Dedifferentiated amniotic fluid mesenchymal stem cell (primary cell): ENCODE measurements at regions not wholly inside any gene's neighbourhood (a gene's known extent, or its start where the extent isn't known, plus 50 kb on each side); places are given as distances from the start of the nearest gene placed in this dataset.
"Not testable (repeated sequence)": the region's sequence is repeated elsewhere in the genome, so short reads cannot be mapped to it uniquely, and the experiment has no call there.

Source experiments
- DNase-seq: peaks from one replicate; pipeline ENCODE4 v3.0.0-alpha.2; 2016; ENCODE audit errors: extremely low spot score

DNA sequence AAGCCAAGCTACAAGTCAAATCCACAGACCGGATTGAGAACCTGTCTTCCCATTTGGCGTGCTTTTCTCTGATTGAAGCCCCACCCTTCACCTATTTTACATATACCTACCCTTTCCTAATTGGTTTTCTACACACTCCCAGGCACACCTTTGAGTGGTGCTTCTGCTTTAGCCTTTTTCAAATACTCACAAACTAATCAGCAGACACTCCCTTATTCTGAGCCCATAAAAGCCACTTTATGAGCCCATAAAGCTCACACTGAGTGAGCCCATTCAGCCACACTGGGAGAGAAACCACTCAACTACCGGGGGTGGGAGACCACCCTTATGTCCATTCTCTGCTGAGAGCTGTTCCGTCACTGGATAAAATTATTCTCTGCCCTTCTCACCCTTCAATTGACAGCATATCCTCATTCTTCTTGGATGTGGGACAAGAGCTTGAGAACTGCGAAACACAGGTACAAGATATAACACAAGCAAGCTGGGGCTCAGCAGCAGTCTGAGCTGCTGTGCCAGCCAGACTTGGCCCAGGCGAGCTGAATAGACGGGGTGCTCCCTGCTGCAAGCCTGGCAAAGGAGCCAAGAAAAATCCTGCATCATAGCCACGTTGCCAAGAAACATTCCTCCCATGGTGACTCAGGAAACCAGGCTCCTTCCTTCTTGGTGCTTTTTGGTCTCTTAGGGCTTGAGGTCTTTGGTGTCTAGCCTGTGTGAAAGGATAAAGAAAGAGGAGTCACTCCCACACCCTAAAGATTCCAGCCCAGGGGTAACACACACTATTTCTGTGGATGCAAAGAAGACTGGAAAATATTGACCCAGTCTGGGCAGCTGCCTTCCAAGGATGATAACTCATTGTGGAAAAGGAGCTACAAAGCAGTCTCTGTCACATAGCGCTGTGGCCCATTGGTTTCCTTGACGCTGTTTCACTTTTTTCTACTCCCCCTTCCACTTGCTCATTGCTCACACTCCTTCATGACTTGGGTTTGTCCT is 609.7 kb downstream of the MCTP2 start:
- no peak for DNase-seq

DNA sequence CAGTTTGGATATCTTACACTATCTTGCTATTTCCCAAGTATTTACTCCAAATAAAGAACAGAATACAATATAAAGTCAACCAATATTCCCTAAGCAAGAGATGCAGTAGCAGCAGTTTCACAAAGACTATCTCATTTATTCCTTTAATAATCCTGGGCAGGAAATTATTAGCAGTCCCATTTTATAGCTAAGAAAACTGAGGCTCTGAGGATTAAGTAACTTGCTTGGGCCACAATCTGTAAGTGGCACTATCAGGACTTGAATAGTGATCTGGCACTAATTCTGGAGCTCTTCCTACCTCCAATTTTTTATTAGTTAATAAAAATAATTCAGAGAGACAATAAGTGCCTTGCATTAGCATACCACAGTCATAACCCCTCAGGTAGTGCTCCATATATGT is 611.7 kb downstream of the MCTP2 start:
- DNase-seq: no peak

DNA sequence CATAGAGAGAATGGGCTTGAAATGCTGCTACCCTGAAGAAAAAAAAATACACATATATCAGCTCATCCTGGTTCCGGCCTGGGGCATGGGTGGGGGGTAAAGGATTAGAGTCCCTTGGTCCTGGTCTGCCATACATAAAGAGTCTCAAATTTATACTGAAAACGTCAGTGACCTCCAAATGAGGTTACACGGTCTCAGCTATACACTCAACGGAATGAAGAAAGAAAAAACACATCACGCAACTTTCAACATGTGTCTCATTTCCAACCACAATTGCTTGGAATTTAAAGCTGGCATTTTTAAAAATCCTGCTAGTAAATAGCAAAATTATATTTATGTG is 612.8 kb downstream of the MCTP2 start:
- no peak for DNase-seq

DNA sequence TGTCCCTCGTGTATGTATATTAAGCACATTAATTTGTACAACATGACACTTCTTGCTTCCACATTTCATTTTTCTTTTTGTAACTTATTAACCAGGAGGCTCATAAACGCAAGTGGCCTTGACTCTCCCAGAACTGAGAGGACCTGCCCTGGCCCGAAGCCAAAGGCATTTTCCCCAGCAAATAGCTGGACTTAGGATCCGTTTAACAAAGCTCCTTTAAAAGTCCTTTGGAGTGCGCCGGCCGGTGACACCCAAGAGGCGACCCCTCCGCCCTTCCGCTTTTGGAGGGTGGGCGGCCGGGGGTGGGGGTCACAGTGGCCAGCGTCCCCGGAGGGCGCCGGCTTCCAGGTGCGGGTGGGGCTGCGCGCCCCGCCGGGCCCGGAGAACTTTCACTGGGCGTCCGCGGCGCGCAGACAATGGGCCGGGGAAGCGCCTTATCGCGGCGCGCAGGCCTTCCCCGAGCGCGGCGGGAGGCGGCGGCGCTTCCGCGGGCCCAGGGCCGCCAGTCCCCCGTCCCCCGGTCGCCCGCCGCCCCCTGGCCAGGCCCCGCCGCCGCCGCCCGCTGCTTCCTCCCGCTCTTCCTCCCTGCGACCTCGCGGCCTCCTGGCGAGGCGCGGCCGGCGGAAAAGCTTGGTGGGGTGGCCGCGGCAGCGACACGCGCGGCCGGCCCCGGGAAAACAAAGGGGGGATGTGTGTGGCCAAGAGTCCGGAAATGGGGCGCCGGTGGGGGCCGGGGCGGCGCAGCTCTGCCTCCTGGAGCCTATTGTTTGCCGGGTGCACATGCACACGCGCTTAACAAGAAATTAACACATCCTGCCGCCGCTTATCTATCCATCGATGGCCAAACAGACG is 613.4 kb downstream of the MCTP2 start:
- DNase-seq: no peak

DNA sequence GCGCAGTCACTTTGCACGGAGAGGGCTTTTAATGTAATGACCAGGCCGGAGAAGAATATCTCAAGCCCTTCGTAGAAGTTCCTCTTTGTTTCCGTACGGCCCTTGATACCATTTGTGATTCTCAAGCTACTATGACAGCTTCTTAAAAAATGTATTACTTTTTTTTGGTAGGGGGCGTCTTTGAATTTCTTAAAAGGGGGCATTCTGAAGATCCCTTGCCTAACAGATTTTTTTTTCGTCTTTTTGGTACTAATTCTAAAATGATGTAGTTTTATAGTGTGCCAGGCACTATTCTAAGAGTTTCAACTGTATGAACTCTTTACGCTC is 614.0 kb downstream of the MCTP2 start:
- DNase-seq: no peak

DNA sequence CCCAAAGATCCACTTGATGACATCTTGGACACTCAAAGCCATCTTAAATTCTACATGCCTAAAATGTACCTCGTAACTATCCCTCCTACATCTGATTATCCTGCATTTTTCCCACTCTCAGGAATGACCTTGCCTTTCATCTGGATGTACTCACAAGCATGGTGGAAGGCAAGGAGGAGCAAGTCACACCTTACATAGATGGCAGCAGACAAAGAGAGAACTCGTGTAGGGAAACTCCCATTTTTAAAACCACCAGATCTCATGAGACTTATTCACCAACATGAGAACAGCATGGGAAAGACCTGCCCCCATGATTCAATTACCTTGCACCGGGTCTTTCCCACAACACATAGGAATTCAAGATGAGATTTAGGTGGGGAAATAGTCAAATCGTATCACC is 616.0 kb downstream of the MCTP2 start:
- no peak for DNase-seq

DNA sequence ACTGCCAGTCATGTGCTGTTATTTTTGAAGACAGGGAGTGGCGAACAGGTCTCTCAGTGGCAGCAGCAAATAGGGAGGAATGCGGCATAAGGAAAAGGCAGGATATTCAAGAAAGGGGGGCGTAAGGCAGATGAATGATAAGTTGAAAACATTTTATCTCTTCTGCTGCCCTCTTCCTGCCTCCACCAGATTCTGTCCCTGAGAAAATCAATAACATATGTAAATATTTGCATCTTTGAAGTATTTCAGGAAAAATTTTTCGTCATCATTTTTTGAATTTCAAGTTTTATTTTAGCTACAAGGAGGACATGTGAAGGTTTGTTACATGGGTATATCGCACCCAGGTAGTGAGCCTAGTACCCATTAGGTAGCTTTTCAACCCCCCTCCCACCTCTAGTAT is 616.7 kb downstream of the MCTP2 start:
- DNase-seq: no peak

DNA sequence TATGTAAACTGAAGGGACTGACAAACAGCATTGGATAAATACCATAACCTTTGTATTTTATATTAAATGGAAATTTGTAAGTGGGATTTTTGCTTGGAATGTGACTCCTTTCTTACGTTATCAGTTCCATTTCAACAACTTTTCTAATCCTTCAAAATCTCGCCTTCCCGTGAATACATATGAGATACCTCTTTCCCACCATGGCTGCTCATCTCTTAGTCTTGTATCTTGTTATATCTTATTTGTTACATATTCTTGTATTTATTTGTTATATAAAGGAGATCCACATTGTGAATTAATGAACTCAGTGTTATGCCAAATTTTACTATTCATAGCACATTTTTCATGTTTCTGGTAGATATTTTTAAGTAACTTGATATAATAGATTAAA is 623.7 kb downstream of the MCTP2 start:
- DNase-seq: no peak

DNA sequence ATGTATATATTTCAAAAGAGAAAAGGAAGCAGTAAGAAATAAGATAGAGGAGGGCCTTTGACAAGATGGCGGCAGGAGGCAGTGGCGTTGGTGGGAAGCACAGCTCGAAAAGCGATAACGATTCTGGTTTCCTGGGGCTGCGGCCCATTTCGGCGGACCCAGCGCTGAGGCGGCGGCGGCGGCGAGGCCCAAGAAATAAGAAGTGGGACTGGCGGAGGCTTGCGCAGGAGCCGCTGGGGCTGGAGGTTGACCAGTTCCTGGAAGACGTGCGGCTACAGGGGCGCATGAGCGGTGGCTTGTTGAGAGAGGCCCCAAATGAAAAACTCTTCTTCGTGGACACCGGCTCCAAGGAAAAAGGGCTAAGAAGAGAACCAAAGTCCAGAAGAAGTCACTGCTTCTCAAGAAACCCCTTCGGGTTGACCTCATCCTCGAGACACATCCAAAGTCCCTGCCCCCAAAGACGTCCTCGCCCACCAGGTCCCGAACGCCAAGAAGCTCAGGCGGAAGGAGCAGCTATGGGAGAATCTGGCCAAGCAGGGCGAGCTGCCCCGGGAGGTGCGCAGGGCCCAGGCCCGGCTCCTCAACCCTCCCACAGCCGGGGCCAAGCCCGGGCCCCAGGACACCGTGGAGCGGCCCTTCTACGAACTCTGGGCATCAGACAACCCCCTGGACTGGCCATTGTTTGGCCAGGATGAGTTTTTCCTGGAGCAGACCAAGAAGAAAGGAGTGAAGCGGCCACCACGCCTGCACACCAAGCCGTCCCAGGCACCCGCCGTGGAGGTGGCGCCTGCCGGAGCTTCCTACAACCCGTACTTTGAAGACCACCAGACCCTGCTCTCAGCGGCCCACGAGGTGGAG is 624.3 kb downstream of the MCTP2 start:
- DNase-seq: no peak

DNA sequence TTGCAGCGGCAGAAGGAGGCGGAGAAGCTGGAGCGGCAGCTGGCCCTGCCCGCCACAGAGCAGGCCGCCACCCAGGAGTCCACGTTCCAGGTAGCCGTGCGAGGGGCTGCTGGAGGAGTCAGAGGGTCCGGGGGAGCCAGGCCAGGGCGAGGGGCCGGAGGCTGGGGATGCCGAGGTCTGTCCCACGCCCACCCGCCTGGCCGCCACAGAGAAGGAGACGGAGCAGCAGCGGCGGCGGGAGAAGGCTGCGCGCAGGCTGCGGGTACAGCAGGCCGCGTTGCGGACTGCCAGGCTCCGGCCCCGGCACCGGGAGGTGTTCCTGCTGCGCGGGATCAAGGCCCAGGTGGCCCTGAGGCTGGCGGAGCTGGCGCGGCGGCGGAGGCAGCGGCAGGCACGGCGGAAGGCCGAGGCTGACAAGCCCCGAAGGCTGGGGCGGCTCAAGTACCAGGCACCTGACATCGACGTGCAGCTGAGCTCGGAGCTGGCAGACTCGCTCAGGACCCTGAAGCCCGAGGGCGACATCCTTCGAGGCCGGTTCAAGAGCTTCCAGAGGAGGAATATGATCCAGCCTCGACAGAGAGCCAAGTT is 625.0 kb downstream of the MCTP2 start:
- no peak for DNase-seq

DNA sequence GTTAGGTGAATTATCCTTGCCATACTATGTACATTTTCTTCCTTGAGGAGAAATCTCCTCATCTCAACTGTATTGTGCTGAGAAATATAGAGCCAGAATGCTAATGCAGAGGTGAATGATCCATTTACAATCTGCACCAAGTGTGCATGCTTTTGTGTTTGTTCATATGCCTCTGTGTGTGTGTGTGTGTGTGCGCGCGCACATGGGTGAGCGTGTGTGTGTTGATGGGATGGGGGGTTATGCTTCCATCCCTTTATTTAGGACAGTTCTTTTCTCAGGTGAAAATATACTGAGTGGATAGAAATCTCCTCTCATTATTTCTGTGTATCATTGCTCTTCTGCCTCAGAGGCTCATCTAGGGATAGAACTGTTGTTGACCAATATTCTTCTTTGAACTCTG is 626.1 kb downstream of the MCTP2 start:
- no peak for DNase-seq

DNA sequence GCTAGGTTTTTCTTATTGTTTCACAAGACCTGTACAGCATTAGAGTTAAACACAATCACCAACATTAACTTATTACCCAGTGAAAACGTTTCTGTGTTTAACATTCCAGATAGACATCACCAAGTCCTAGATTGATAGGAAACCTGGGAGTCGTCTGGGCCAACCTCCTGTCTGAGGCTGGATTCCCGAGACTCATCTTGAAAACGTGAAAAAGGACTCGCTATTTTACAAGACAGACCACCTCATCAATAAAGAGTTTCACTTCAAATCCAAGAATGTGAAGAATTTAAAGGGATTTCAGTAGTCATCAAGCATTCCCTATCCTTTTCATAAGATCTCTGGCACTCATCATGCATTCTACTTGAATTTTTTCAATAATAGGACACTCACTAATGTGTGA is 626.6 kb downstream of the MCTP2 start:
- DNase-seq: no peak

DNA sequence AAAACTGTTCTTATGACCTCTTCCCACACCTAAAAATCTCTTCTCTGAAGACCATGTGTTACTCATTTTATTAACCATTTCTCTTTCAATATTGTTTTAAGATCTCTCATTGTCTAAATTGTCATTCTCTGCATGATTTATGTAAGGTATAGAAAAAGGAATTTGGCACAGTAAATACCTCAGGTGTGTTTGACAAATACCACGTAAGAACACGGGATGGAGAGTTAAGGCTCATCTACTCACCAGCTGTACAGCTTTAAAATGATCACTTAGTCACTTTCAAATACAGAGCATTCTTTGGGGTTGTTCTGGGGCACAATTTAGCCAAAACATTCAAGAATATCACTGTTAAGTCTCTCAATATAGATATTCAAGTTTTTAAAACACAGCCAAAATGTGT is 627.1 kb downstream of the MCTP2 start:
- DNase-seq: no peak

DNA sequence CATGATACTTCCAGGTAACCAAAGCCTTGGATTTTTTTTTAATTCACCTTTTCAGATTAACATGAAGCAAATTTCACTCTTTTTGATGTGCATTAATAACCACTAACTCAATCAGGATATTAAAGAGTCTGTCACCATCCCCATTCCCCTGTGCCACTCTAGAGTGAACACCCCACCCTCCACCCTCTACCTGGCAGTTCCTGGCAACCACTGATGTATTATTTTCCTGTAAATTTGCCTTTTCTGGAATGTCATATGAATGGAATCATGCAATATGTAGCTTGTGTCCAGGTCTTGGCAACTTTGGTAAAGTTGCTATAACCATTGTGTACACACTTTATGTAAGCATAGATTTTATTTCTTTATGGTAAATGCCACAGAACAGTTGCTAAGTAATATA is 627.6 kb downstream of the MCTP2 start:
- DNase-seq: no peak

DNA sequence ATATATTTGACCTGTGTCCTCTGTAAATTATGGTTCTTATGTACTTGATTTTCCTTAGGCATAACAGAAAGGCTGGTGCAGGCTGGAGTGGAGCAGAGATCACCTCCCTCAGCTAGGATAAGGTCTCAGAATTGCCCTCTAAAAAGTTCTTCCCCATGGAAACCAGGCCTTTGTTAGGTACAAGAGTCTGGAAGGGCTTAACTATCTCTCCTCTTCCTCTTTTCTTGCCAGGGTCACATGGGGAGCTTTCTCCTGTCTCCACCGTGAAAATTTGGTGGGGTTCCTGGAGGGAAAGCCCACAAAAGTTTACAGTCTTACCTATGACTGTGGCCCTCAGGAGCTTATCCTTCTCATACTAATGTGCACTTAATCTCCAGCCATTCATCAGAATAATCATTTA is 633.2 kb downstream of the MCTP2 start:
- no peak for DNase-seq

DNA sequence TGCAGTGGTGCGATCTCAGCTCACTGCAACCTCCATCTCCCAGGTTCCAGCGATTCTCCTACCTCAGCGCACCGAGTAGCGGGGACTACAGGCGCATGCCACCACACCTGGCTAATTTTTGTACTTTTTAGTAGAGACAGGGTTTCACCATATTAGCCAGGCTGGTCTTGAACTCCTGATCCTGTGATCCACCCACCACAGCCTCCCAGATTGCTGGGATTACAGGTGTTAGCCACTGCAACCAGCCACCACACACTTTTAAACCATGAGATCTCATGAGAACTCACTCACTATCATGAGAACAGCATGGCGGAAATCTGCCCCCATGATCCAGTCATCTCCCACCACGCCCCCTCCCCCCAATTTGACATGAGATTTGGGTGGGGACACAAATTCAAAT is 636.9 kb downstream of the MCTP2 start:
- DNase-seq: not testable (repeated sequence)

DNA sequence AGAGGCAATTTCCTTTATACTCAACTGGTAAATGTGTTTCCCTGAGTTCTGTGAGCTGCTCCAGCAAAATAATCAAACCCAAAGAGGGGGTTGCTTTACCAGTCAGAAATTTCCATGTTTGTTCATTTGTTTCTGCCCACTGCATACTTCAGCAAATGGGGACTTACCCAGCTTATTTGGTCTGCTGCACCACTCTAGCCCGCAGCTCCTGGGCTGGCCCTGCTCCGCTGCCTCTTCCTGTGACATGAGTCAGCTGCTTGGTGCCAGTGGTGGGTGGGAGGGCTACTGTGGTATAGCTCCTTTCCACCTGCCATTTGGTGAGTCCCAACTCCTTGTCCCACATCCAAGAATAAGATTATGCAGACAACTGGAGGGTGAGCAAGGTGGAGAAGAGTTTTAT is 644.2 kb downstream of the MCTP2 start:
- DNase-seq: no peak

DNA sequence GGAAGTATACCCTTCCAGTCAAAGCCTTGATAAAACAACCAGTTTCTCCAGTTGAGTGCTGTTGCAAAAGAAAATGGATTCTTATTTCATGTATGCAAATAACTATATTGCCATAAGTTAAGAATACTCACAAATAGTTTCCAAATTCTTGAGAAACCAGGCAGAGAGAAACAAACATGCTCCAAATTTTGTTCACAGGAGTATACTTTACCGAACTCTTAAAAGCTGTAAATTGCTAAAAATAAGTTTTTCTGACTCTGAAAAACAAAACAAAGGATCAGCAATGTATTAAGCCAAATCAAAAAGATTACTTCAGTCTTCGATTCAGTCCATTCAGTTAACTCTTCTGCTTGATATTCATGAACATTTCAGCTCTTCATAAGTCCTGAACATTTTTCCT is 646.5 kb downstream of the MCTP2 start:
- no peak for DNase-seq

DNA sequence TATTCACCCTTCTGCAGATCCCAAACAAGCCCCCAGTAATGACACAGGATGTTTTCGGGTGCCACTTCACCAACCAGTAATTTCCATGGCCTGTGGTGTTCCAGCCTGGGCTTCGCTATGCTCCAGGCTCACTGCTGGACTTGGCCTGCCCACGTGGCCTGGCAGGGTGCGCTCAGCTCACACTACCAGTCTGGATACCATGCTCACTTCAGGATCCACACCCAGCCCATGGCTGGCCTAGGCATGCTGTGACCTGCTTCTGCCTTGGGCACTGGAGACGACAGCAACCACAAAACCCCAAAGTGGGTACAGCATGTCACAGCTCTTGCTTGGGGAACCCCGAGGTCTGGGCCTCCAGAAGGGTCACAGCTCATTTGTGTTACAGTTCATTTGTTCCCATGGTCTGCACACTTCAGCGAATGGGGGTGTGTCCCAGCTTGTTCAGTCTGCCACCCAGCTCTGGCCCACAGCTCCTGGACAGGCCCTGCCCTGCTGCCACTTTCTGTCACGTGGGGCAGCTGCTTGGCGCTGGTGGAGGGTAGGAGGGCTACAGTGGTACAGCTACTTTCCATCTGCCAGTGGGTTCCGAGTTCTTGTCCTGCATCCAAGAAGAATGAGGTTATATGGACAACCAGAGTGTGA is 650.8 kb downstream of the MCTP2 start:
- DNase-seq: no peak

DNA sequence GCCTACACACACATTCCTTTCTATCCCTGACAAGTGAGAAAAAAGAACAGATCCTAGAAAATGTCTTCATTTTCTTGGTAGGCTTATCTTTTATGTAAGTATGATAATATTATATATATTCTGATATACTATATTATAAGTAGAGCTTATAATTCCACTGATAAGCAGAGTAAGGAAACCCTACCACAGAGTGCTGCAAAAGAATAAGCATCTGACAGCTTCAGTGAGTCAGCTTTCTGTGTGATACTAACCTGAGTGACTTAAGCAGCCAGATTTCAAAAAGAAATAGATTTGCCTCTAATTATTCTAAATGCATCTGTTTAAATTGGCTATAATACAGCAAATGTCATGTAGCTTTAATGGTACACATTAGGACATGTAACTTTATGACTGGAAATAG is 656.0 kb downstream of the MCTP2 start:
- no peak for DNase-seq

DNA sequence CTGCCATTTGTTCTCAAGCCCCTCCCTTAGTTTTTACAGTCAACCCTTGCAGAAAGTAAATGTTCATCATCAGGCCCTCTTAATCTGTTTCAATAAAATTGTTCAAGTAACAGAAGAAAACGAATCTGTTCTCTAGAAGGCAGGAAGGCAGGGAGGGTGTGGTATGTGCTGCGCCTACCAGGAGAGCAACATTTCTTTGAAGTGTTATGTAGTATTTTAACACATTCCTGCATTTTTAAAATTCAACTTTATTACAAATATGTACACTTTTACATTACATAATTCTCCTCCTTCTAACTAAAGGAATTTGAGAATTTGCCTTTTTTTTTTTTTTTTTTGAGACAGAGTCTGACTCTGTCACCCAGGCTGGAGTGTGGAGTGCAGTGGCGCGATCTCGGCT is 657.8 kb downstream of the MCTP2 start:
- DNase-seq: no peak
